Activated naive CD8-positive, alpha-beta T cell treated with anti-CD3 and anti-CD28 coated beads, Interleukin-2, amount 10 ng/mL, durations not matched to agents 7 days and 5 days (primary cell): ENCODE measurements at regions not wholly inside any gene's neighbourhood (a gene's known extent, or its start where the extent isn't known, plus 50 kb on each side); places are given as distances from the start of the nearest gene placed in this dataset.

Experiments used
- ATAC-seq: fragments of 150-1000 bp; cut with Tn5 transposase; one replicate; pipeline ENCODE4 v1.10.0; 2021; ENCODE audit warnings: low read depth, moderate library complexity
- POLR2A ChIA-PET: fragments of 350-600 bp; sonication (Branson Sonifier 250); formaldehyde crosslinking; loops from one replicate; lab custom pipeline; 2021; ENCODE audit warnings: antibody characterized with exemption; lab: Charles Lee
- DNase-seq: peaks from one replicate; pipeline ENCODE4 v3.0.0; 2021
- H3K27ac Mint-ChIP-seq: one replicate; pipeline ENCODE4 v1.8.0; 2022; ENCODE audit warnings: mild to moderate bottlenecking, mixed read lengths
- H3K27me3 Mint-ChIP-seq: one replicate; pipeline ENCODE4 v1.8.0; 2022; ENCODE audit warnings: mild to moderate bottlenecking, moderate library complexity, mixed read lengths
- H3K36me3 Mint-ChIP-seq: one replicate; pipeline ENCODE4 v1.8.0; 2021; ENCODE audit warnings: mild to moderate bottlenecking, mixed read lengths
- H3K4me1 Mint-ChIP-seq: one replicate; pipeline ENCODE4 v1.8.0; 2021; ENCODE audit warnings: mixed read lengths
- H3K4me3 Mint-ChIP-seq: one replicate; pipeline ENCODE4 v1.8.0; 2022; ENCODE audit warnings: mild to moderate bottlenecking, moderate library complexity, mixed read lengths
- H3K9me3 Mint-ChIP-seq: one replicate; pipeline ENCODE4 v1.8.0; 2021; ENCODE audit warnings: mixed read lengths

DNA sequence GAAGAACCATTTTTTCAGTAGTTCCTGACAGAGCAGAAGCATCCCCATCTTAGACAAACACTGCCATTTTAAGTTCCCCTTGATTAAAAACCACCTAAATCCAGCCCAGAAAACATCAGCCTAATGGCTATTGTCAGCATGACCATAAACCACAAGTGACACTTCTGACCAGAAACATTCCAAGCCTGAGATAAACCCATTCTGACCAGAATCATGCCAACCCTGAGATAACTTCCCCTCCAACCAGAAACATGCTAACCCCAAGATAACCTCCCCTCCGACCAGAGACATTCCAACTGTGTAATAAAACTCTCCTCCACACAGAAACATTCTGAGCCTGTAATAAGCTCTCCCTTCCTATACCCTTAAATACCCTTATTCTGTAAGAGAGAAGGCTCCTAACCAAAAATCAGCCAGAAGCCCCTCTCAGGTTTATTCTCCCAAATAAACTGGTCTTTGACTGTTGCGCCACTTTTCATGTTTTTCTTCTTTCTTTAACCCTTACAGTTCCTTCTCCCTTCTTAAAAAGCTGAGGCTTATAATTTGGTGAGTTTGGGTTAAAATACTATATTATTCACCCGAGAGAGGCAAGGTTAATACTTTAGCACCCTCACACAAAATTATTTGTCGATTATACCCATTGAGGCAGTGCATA is 149.7 kb downstream of the HNMT start:
- DNase-seq, result no peak
- no peaks in the 10 kb centered on the region for H3K36me3 Mint-ChIP-seq
- H3K27me3 Mint-ChIP-seq, result no peaks in the 10 kb centered on the region
- H3K4me3 Mint-ChIP-seq, result no peak overlapping the region
- no peak overlapping the region for H3K27ac Mint-ChIP-seq
- no peak for ATAC-seq
- POLR2A ChIA-PET, result no interaction called here
- H3K4me1 Mint-ChIP-seq, result no peaks in the 10 kb centered on the region
- no peaks in the 10 kb centered on the region for H3K9me3 Mint-ChIP-seq

DNA sequence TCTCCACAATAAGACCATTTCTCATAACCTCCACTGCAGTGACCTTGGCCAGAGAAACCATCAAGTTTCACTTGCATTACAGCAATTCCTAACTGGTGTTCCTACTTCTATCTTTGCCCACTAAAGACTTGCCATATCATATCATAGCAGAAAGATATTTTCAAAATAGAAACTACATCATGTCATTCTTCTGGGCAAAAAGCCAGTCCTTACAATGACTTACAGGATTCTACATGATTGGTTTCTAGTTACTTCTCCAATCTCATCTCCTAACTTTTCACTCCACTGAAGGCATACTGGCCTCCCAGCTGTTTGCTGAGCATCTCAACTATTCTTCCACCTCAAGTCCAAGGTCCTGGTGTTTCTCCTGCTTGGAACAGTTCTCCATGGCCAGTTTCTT is 151.4 kb downstream of the HNMT start:
- H3K27ac Mint-ChIP-seq, result no peak overlapping the region
- ATAC-seq (no peak), DNase-seq (no peak)
- no peak overlapping the region for H3K4me3 Mint-ChIP-seq
- no peaks in the 10 kb centered on the region for H3K4me1 Mint-ChIP-seq
- POLR2A ChIA-PET, result no interaction called here
- no peaks in the 10 kb centered on the region for H3K36me3 Mint-ChIP-seq
- H3K9me3 Mint-ChIP-seq, result no peaks in the 10 kb centered on the region
- no peaks in the 10 kb centered on the region for H3K27me3 Mint-ChIP-seq

DNA sequence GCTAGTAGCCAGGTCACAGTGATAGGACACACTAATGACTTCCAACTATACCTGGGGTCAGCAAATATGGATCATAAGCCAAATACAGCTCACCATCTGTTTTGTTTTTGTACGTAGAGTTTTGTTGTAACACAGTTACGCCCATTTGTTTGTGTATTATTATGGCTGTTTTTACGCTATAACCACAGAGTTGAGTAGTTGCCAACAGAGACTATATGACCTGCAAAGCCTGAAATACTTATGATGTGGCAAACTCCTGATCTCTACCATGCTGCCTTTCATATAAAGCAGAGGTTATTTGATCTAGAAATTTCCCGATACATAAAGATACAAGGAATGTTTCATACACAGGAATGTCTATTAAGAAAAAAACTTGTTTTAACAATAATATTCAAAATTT is 152.2 kb downstream of the HNMT start:
- Mint-ChIP-seq H3K36me3 (no peaks in the 10 kb centered on the region), H3K4me3 (no peak overlapping the region), H3K4me1 (no peaks in the 10 kb centered on the region), H3K27me3 (no peaks in the 10 kb centered on the region), H3K9me3 (no peaks in the 10 kb centered on the region), H3K27ac (no peak overlapping the region)
- POLR2A ChIA-PET, result no interaction called here
- DNase-seq (no peak), ATAC-seq (no peak)

DNA sequence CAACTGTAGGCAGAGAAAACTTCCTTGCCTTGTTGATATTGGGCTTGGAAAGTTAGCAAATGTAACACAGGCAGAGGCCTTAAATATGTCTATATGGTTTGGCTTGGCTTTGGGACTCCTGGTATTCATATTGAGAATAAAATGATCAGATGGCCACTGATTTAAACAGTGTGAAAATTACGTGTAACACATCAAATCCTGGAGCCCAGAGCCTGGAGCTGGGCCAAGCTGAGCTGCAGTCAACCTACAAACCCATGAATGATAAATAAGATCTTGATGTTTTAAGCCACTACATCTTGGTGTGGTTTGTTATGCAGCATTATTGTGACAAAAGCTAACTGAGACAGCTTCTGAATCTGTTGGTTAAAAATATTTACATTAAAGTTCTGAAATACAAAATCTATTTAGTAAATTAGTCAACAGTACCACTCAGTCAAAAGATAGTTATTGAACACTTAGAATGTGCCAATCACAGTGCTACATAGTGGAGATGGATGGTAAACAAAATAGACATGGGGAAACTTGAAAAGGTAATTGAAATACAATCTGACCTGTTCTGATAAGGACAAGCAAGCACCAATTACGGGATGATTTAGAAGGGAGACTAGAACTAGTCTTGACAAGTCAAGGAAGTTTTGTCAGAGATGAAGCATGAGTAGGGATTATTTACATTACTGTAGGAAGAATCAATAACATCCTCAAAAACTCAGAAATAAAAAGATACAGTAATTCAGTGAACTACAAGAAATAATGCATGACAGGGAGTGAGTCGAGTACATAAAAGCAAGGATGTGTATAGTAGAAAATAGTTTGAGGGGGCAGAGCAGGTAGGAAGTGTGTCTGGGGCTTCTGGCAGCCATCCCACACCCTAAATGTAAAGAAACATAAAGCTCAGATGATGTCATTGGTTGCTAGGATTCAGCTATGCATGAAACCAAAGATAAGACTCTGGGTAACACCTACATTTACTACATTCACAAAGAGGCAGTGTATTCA is 157.7 kb downstream of the HNMT start:
- POLR2A ChIA-PET, result no interaction called here
- H3K27me3 Mint-ChIP-seq, result no peaks in the 10 kb centered on the region
- DNase-seq, result no peak

DNA sequence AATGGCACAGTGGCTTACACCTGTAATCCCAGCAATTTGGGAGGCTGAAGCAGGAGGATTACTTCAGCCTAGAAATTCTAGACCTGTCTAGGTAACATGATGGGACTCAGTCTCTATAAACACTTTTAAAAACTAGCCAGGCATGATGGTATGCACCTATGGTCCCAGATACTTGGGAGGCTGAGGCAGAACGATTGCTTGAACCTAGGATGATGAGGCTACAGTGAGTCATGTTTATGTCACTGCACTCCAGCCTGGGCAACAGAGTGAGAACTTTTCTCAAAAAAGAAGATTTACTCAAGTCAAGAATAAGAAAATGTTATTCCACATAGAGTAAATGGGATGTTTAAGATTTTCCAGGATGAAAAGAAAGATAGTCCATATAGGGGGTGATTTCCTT is 158.6 kb downstream of the HNMT start:
- H3K27me3 Mint-ChIP-seq, result no peaks in the 10 kb centered on the region
- H3K4me3 Mint-ChIP-seq, result no peak overlapping the region
- no peaks in the 10 kb centered on the region for H3K4me1 Mint-ChIP-seq
- H3K36me3 Mint-ChIP-seq, result no peaks in the 10 kb centered on the region
- ATAC-seq, result no peak
- no peaks in the 10 kb centered on the region for H3K9me3 Mint-ChIP-seq
- POLR2A ChIA-PET, result no interaction called here
- no peak for DNase-seq
- no peak overlapping the region for H3K27ac Mint-ChIP-seq

More for the DNA sequence above, 157.7 kb downstream of the HNMT start:
- no peak for ATAC-seq
- no peaks in the 10 kb centered on the region for H3K36me3 Mint-ChIP-seq
- H3K9me3 Mint-ChIP-seq, result no peaks in the 10 kb centered on the region
- no peak overlapping the region for H3K27ac Mint-ChIP-seq
- no peaks in the 10 kb centered on the region for H3K4me1 Mint-ChIP-seq
- H3K4me3 Mint-ChIP-seq, result no peak overlapping the region

DNA sequence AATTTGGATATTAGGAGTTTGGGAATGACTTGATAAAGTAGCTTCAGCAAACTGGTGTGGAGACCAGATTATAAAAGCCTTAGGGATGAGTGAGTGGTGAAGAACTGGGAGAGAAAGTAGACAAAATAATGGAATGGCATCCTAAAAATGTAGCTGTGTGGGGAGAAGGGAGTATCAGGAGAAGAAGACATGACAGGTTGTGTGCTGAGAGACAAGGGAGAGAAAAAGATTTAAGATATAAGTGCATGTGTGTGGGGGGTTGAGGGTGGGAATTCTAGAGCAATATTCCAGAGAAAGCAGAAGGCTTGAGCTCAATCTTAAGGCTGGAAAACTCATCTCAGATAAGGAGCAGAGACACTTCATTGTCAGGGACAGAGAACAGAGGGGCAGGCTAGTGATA is 159.5 kb downstream of the HNMT start:
- Mint-ChIP-seq H3K9me3 (no peaks in the 10 kb centered on the region), H3K4me3 (no peak overlapping the region), H3K4me1 (no peaks in the 10 kb centered on the region), H3K27me3 (no peaks in the 10 kb centered on the region), H3K27ac (no peak overlapping the region), H3K36me3 (no peaks in the 10 kb centered on the region)
- no peak for DNase-seq
- POLR2A ChIA-PET, result no interaction called here
- ATAC-seq, result no peak

DNA sequence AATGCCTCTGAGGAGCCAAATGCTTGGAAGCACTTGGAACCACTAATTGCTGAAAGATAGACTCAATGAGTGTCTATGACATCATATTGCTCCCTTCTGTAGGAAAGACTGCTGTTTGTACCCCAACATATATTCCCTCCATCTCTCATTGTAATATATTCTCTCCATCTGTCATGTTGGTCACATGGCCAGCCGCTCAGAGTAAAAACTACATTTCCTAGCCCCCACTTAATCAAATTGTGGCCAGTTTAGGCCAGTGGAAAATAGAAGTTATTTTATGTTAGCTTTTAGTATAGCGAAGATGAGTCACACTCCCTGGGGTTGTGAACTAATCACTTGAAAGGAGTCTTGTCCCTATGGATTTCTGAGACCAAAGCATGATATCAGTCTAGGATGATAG is 160.2 kb downstream of the HNMT start:
- ATAC-seq (no peak), DNase-seq (no peak)
- H3K9me3 Mint-ChIP-seq, result no peaks in the 10 kb centered on the region
- no peaks in the 10 kb centered on the region for H3K27me3 Mint-ChIP-seq
- no peaks in the 10 kb centered on the region for H3K36me3 Mint-ChIP-seq
- no peak overlapping the region for H3K4me3 Mint-ChIP-seq
- POLR2A ChIA-PET, result no interaction called here
- H3K27ac Mint-ChIP-seq, result no peak overlapping the region
- H3K4me1 Mint-ChIP-seq, result no peaks in the 10 kb centered on the region

DNA sequence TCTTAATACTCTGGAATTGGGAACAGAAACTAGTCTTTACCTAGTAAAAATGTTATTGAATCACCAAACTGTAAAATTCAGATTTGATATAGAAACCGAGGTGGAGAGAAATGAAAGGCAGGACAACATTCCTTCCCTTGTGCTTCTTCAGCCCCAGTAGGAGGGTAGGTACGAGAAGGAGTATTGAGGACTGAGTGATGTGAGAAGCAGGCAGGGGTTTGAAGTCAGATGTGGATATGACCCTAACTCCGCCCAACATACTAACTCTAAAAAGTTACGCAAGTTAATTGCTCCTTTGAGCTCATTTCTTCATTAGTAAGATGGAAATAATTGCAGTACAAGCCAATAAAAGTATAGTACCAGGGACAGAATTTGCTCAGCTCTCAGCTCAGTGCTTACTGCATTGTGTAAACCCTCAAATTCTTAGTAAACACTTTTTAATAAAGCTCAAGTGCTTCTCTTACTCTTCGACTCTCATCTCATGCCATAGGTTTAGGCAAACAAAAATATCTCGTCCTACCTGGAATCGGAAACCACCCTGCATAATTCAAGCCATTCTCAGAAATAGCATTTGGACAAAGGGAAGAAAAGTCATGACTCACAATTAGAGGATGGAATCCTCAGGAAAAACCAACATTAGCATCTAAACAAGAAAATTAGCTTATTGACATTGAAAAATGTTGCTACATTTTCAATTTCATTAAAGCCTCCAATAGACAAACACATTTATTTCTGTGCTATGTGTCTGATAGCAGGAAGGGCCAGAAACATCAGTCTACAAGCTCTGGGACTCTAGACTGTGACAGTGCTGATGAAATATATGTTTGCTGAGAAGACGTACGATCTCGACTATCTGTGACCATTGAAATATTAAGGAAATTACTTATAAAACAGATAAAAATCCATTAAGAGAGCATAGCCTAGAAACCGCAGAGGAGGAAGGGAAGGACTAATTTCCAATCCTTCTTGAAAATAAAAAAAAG is 161.3 kb downstream of the HNMT start:
- no peaks in the 10 kb centered on the region for H3K9me3 Mint-ChIP-seq
- H3K4me3 Mint-ChIP-seq, result no peak overlapping the region
- no peak for ATAC-seq
- no peaks in the 10 kb centered on the region for H3K4me1 Mint-ChIP-seq
- POLR2A ChIA-PET, result no interaction called here
- DNase-seq, result no peak
- H3K27me3 Mint-ChIP-seq, result no peaks in the 10 kb centered on the region
- H3K36me3 Mint-ChIP-seq, result no peaks in the 10 kb centered on the region
- H3K27ac Mint-ChIP-seq, result no peak overlapping the region

DNA sequence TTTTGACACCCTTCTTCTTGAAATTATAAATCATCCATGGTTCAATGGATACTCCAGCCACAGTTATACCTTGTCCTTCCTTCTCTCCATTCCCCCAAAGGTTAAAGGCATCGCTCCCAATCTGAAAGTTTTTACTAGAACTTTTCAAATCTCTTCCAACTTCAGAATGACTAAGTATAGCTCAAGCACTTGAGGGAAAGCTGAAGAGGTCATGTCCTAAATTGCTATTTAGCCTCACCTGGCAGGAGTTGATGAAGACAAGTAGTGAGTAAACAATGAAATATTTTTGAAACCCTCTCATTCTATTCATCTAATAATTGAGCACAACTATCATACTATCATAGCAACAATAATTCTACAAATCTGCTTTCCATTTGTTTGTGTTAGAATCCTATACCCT is 167.8 kb downstream of the HNMT start:
- H3K9me3 Mint-ChIP-seq, result no peaks in the 10 kb centered on the region
- no peaks in the 10 kb centered on the region for H3K4me1 Mint-ChIP-seq
- no peaks in the 10 kb centered on the region for H3K36me3 Mint-ChIP-seq
- no peak overlapping the region for H3K4me3 Mint-ChIP-seq
- POLR2A ChIA-PET, result no interaction called here
- no peaks in the 10 kb centered on the region for H3K27me3 Mint-ChIP-seq
- no peak overlapping the region for H3K27ac Mint-ChIP-seq
- DNase-seq, result no peak
- ATAC-seq, result no peak

DNA sequence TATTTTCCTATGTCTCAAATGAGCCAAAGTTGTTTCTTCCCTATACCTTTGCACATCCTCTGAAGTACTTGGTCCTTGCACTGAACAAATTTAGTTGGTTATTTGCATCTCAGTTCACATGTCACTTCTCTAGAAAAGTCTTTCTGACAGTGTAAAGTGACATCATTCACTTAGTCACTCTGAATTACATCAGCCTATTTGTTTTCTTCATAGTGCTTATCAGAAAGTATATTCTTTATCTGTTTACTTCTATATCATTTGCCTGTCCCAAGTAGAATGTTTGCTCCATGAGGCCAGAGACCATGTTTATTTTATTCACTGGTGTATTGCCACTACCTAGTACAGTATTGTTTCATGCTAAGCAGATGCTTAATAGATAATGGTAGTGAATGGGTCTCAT is 173.7 kb downstream of the HNMT start:
- ATAC-seq, result no peak
- H3K9me3 Mint-ChIP-seq, result no peaks in the 10 kb centered on the region
- H3K27ac Mint-ChIP-seq, result no peak overlapping the region
- no peak overlapping the region for H3K4me3 Mint-ChIP-seq
- no peak for DNase-seq
- no peaks in the 10 kb centered on the region for H3K36me3 Mint-ChIP-seq
- no peaks in the 10 kb centered on the region for H3K4me1 Mint-ChIP-seq
- H3K27me3 Mint-ChIP-seq, result no peaks in the 10 kb centered on the region
- POLR2A ChIA-PET, result no interaction called here

DNA sequence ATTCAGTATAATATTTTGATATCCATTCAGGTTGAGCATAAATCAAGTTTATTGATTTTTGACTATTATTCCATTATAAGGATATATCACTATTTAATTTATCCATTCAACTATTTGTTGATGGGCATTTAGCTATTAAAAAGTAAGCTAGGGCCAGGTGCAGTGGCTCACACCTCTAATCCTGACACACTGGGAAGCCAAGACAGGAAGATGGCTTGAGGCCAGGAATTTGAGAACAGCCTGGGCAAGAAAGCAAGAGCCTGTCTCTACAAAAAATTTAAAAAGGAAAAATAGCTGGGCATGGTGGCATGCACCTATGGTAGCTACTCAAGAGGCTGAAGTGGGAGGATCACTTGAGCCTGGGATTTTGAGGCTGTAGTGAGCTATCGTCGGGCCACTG is 183.5 kb downstream of the HNMT start:
- Mint-ChIP-seq H3K36me3 (no peaks in the 10 kb centered on the region), H3K9me3 (no peaks in the 10 kb centered on the region), H3K27me3 (no peaks in the 10 kb centered on the region), H3K4me1 (no peaks in the 10 kb centered on the region), H3K27ac (no peak overlapping the region), H3K4me3 (no peak overlapping the region)
- POLR2A ChIA-PET, result no interaction called here
- DNase-seq (no peak), ATAC-seq (no peak)

DNA sequence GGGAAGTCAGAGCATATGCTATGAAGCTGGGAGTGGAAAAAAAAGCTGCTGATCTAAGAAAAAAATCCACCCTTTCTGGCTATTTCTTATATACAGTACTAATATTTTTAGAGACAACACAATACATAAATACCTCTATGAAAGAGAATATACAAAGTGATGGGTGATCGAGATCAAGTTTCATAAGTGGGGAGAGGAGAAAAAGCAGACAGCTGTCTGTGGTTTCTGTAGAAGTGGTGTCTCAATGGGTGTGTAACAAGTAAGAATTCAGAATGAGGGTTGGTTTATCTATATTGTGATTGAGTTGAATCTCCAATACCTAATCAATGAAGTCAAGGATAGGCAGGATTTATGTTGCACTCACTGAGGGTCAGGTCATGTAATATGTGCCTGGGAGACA is 191.0 kb downstream of the HNMT start:
- Mint-ChIP-seq H3K4me3 (no peak overlapping the region), H3K4me1 (no peaks in the 10 kb centered on the region), H3K9me3 (no peaks in the 10 kb centered on the region), H3K36me3 (no peaks in the 10 kb centered on the region), H3K27ac (no peak overlapping the region), H3K27me3 (no peaks in the 10 kb centered on the region)
- POLR2A ChIA-PET, result no interaction called here
- no peak for DNase-seq
- ATAC-seq, result no peak

DNA sequence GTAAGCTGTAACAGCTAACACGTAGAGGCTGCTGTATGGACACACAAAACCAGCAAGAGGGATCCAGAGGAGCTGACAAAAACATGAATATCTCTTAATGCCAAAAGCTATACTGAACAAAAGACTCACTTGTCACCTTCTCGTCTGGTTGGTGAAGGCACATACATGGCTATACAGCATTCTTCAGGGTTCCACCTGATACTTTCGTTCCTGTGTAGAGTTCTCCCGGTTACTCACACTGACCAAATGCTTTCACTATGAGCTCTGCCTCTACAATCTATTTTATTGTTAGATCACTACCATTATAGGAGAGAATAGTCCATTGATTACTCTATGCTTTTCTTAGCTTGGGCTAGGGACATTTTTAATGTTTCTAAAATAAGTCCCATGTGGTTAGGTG is 193.1 kb downstream of the HNMT start:
- Mint-ChIP-seq H3K4me3 (no peak overlapping the region), H3K4me1 (no peaks in the 10 kb centered on the region), H3K9me3 (no peaks in the 10 kb centered on the region), H3K36me3 (no peaks in the 10 kb centered on the region), H3K27me3 (no peaks in the 10 kb centered on the region), H3K27ac (no peak overlapping the region)
- POLR2A ChIA-PET, result no interaction called here
- no peak for DNase-seq
- no peak for ATAC-seq
